A549 (cell line): ENCODE measurements at regions not wholly inside any gene's neighbourhood (a gene's known extent, or its start where the extent isn't known, plus 50 kb on each side); places are given as distances from the start of the nearest gene placed in this dataset.

Experiments
- ATAC-seq, 2 experiments: fragments of 200-7000 bp in 1 of 2; fragments of >200 bp in 1 of 2; cut with Nextera tagmentation in 1 of 2; cut with Tn5 transposase in 1 of 2; 3 replicates each; pipeline versions ENCODE4 v1.8.0 to v1.9.1; 2018 to 2020; ENCODE audit warnings: mild to moderate bottlenecking in 1 of 2, moderate library complexity in 1 of 2
- CTCF ChIA-PET: fragments of 300-600 bp; sonication (Branson Sonifier 250); formaldehyde crosslinking; extraction: SDS; loops from one replicate; lab custom pipeline; 2021; ENCODE audit warnings: antibody characterized with exemption, inconsistent platforms; lab: Yijun Ruan, JAX
- POLR2A ChIA-PET: fragments of 350-600 bp; formaldehyde crosslinking; extraction: SDS; loops from one replicate; lab custom pipeline; 2021; ENCODE audit warnings: antibody characterized with exemption, inconsistent platforms; lab: Yijun Ruan, JAX
- DNase-seq, 2 experiments: peaks; one replicate each; pipeline versions ENCODE4 v3.0.0 to v3.0.0-alpha.2; 2011 to 2016; ENCODE audit warnings: low read depth in 1 of 2, low spot score in 1 of 2
- FAIRE-seq: peaks from 2 replicates; lab custom pipeline; 2011; peaks lifted over from hg19 to GRCh38; lab: Jason Lieb, UNC
- H3K27ac ChIP-seq, 2 experiments: fragments of >200 bp; sonication (Bioruptor Twin); formaldehyde crosslinking; 3 replicates each; pipeline ENCODE4 v1.5.1; 2016 to 2017
- H3K4me1 ChIP-seq: fragments of >200 bp; sonication (Bioruptor Twin); formaldehyde crosslinking; 3 replicates; pipeline ENCODE4 v1.6.1; 2016
- H3K4me2 ChIP-seq: fragments of >200 bp; sonication (Bioruptor Twin); formaldehyde crosslinking; 3 replicates; pipeline ENCODE4 v1.6.1; 2016
- H3K4me3 ChIP-seq: fragments of >200 bp; sonication (Bioruptor Twin); formaldehyde crosslinking; 3 replicates; pipeline ENCODE4 v1.5.1; 2016
- H3K9me3 ChIP-seq: fragments of >200 bp; sonication (Bioruptor Twin); formaldehyde crosslinking; 3 replicates; pipeline ENCODE4 v1.6.1; 2016
- ATOH8 ChIP-seq: fragments of 250-450 bp; sonication (Bioruptor Pico); IDR thresholded peaks from 2 replicates; pipeline ENCODE4 v1.5.0; 2020; ENCODE audit warnings: low read depth, mild to moderate bottlenecking, moderate library complexity
- CBX2 ChIP-seq: fragments of 200-600 bp; sonication (generic); IDR thresholded peaks from 2 replicates; pipeline ENCODE4 v1.6.1; 2016; ENCODE audit warnings: low read depth, mild to moderate bottlenecking, borderline replicate concordance
- CEBPB ChIP-seq, 2 experiments: fragments of >200 bp in 1 of 2; sonication (Bioruptor Twin) in 1 of 2; formaldehyde crosslinking in 1 of 2; IDR thresholded peaks; 2 replicates each; pipeline ENCODE4 v1.6.1; 2012 to 2016
- EHMT2 ChIP-seq: fragments of 200-600 bp; sonication (generic); IDR thresholded peaks from 2 replicates; pipeline ENCODE4 v1.6.1; 2016; ENCODE audit warnings: antibody characterized with exemption, low read depth, mild to moderate bottlenecking, moderate library complexity
- ESRRA ChIP-seq: fragments of 150-350 bp; IDR thresholded peaks from 2 replicates; pipeline ENCODE4 v1.6.1; 2014; ENCODE audit warnings: mild to moderate bottlenecking, low read length, borderline replicate concordance
- FOSB ChIP-seq: fragments of 250-450 bp; sonication (Bioruptor Pico); IDR thresholded peaks from 2 replicates; pipeline ENCODE4 v1.5.0; 2020; ENCODE audit warnings: mild to moderate bottlenecking, moderate library complexity
- FOSL2 ChIP-seq, 2 experiments: fragments of 450-650 bp in 1 of 2; fragments of >200 bp in 1 of 2; sonication (Bioruptor Twin) in 1 of 2; formaldehyde crosslinking; IDR thresholded peaks; 2 replicates each; pipeline versions ENCODE4 v1.5.0 to v1.6.1; 2016 to 2020; ENCODE audit warnings: mild to moderate bottlenecking in 1 of 2, moderate library complexity in 1 of 2
- GATA3 ChIP-seq: IDR thresholded peaks from 2 replicates; pipeline ENCODE4 v1.6.1; 2012; ENCODE audit warnings: borderline replicate concordance
- HDAC2 ChIP-seq: fragments of 200-600 bp; sonication (generic); IDR thresholded peaks from 2 replicates; pipeline ENCODE4 v1.6.1; 2016
- HEYL ChIP-seq: fragments of 250-450 bp; sonication (Bioruptor Pico); IDR thresholded peaks from 2 replicates; pipeline ENCODE4 v1.8.0; 2021; ENCODE audit warnings: mild to moderate bottlenecking, moderate library complexity
- HOXA7 ChIP-seq: fragments of 250-450 bp; sonication (Bioruptor Pico); IDR thresholded peaks from 2 replicates; pipeline ENCODE4 v1.5.0; 2020; ENCODE audit warnings: mild to moderate bottlenecking, moderate library complexity
- HOXB5 ChIP-seq: fragments of 250-450 bp; sonication (Bioruptor Pico); IDR thresholded peaks from 2 replicates; pipeline ENCODE4 v1.5.0; 2020; ENCODE audit warnings: mild to moderate bottlenecking, moderate library complexity
- JUNB ChIP-seq: fragments of >200 bp; sonication (Bioruptor Twin); formaldehyde crosslinking; IDR thresholded peaks from 2 replicates; pipeline ENCODE4 v1.6.1; 2016
- KDM1A ChIP-seq: fragments of 200-600 bp; sonication (generic); IDR thresholded peaks from 2 replicates; pipeline ENCODE4 v1.6.1; 2016; ENCODE audit warnings: low read depth, mild to moderate bottlenecking
- MAFK ChIP-seq: fragments of 450-650 bp; IDR thresholded peaks from 2 replicates; pipeline ENCODE4 v1.6.1; 2014; ENCODE audit not compliant: partially characterized antibody
- MAZ ChIP-seq: fragments of 150-350 bp; IDR thresholded peaks from 2 replicates; pipeline ENCODE4 v1.6.1; 2014; ENCODE audit warnings: antibody characterized with exemption, low read depth, low read length, borderline replicate concordance
- MYC ChIP-seq: IDR thresholded peaks from 2 replicates; pipeline ENCODE4 v1.6.1; 2012; ENCODE audit warnings: mild to moderate bottlenecking, inconsistent platforms, low read length, improper control_type of control experiment, borderline replicate concordance
- NPAS2 ChIP-seq: fragments of 250-450 bp; sonication (Bioruptor Pico); IDR thresholded peaks from 2 replicates; pipeline ENCODE4 v1.8.0; 2022; ENCODE audit warnings: mild to moderate bottlenecking, moderate library complexity, borderline replicate concordance
- NR3C1 ChIP-seq: fragments of >200 bp; sonication (Bioruptor Twin); formaldehyde crosslinking; IDR thresholded peaks from 3 replicates; pipeline ENCODE4 v1.6.1; 2017
- RAD21 ChIP-seq, 2 experiments: fragments of >200 bp in 1 of 2; sonication (Bioruptor Twin) in 1 of 2; formaldehyde crosslinking in 1 of 2; IDR thresholded peaks in 1 of 2; conservative IDR thresholded peaks in 1 of 2; 2 replicates in 1 of 2; 3 replicates in 1 of 2; pipeline ENCODE4 v1.6.1; 2012 to 2018; ENCODE audit warnings: inconsistent platforms in 1 of 2
- RARB ChIP-seq: fragments of 250-450 bp; sonication (Bioruptor Pico); IDR thresholded peaks from 2 replicates; pipeline ENCODE4 v1.8.0; 2021; ENCODE audit warnings: mild to moderate bottlenecking, moderate library complexity
- SMC3 ChIP-seq: fragments of >200 bp; sonication (Bioruptor Twin); formaldehyde crosslinking; IDR thresholded peaks from 3 replicates; pipeline ENCODE4 v1.6.1; 2018; ENCODE audit warnings: inconsistent platforms
- ZFP36 ChIP-seq: fragments of 450-650 bp; IDR thresholded peaks from 2 replicates; pipeline ENCODE4 v1.6.1; 2014; ENCODE audit warnings: borderline replicate concordance; ENCODE audit not compliant: partially characterized antibody
- ZNF302 ChIP-seq: fragments of 250-450 bp; sonication (Bioruptor Pico); IDR thresholded peaks from 2 replicates; pipeline ENCODE4 v1.9.0; 2021; ENCODE audit warnings: inconsistent platforms, mild to moderate bottlenecking, moderate library complexity
- WGBS: methylation state at CpG from one replicate; pipeline ENCODE4 v1.1.6; 2017; ENCODE audit errors: missing lambda C conversion rate; 5-methylcytosine and 5-hydroxymethylcytosine counted together
- TF ChIP-seq, protein P1 (sequence below): fragments of 450-650 bp; IDR thresholded peaks from 2 replicates; pipeline ENCODE4 v1.6.1; 2014; ENCODE audit warnings: antibody characterized with exemption
- TF ChIP-seq, protein P2 (sequence below): IDR thresholded peaks from 2 replicates; pipeline ENCODE4 v1.6.1; 2012; ENCODE audit warnings: low read depth, borderline replicate concordance
- TF ChIP-seq, protein P3 (sequence below): IDR thresholded peaks from 2 replicates; pipeline ENCODE4 v1.6.1; 2012
- TF ChIP-seq, protein P4 (sequence below): IDR thresholded peaks from 2 replicates; pipeline ENCODE4 v1.6.1; 2012

- no peak for FAIRE-seq
- ChIA-PET CTCF (interaction anchor here (0.7 to 1.4 kb wide), 2 partner anchors 9 to 57 kb away, joined by 4 to 8 read pairs; no protein-coding TSS in a partner anchor), POLR2A (no interaction called here)
- H3K4me1 ChIP-seq: peaks cover 10% of the 10 kb centered on the region; the same call in 1 of the 3 replicates
- DNase-seq: peak in 1 of 2 experiments; percentile 21
- ATAC-seq: peak; percentile 65 to 81; a peak in 5 of 6 replicates
- H3K9me3 ChIP-seq: no peaks in the 10 kb centered on the region
- WGBS: 81% methylated on average over 11 of the region's 11 CpGs
- H3K4me3 ChIP-seq: no peak overlapping the region
- TF ChIP-seq CBX2 (no peak), MAZ (no peak)
- no peak overlapping the region for H3K27ac ChIP-seq
- no peak overlapping the region for H3K4me2 ChIP-seq
Observed at GRCh38 chr2:65583061-65583460, 150.7 kb upstream of the SPRED2 start.

DNA sequence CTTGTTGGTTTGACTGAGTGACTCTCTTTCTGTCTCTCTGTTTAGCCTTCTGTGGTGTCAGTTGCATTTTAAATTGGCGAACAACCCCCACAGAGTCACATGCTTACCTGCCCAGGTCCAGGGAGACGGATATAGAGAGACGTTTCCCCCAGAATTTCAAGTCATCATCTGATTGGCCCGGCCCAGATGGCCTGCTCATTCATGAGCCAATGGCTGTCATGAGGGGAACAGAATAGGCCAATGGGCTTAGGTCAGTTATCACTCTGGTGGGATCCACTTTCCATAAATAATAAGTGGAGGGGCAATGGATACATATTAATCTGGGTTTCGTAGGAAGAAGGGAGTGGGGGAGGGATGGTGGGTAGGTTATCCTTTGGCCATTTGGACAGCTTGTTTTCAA, 150.0 kb upstream of the SPRED2 start:
- WGBS: 86% methylated on average over 5 of the region's 5 CpGs
- ChIA-PET CTCF (interaction anchor here (1.4 kb wide), 1 partner anchor 9 kb away, joined by 8 read pairs; no protein-coding TSS in a partner anchor), POLR2A (no interaction called here)
- Histone ChIP-seq H3K4me1 (peaks cover 15% of the 10 kb centered on the region; the same call in 2 of the 3 replicates), H3K9me3 (no peaks in the 10 kb centered on the region), H3K4me2 (no peak overlapping the region), H3K27ac (no peak overlapping the region), H3K4me3 (no peak overlapping the region)
- DNase-seq (no peak), FAIRE-seq (no peak), ATAC-seq (no peak)
- TF ChIP-seq JUNB (no peak), FOSB (CRISPR knock-in tag) (no peak), CEBPB (IDR thresholded peaks at IDR 0.05) (no peak), MYC (no peak), SMC3 (no peak), RARB (CRISPR knock-in tag) (no peak), FOSL2 (IDR thresholded peaks at IDR 0.05) (no peak), FOSL2 (CRISPR knock-in tag; IDR thresholded peaks at IDR 0.05) (no peak), ZNF302 (CRISPR knock-in tag) (no peak), KDM1A (no peak), RAD21 (conservative IDR thresholded peaks at IDR 0.05 in 1 of 2, IDR thresholded peaks at IDR 0.05 in 1 of 2) (no peak), CBX2 (no peak), HOXB5 (CRISPR knock-in tag) (no peak), MAZ (no peak), HDAC2 (no peak), HEYL (CRISPR knock-in tag) (no peak), ESRRA (no peak), NR3C1 (no peak)
- TF ChIP-seq, protein P1, sequence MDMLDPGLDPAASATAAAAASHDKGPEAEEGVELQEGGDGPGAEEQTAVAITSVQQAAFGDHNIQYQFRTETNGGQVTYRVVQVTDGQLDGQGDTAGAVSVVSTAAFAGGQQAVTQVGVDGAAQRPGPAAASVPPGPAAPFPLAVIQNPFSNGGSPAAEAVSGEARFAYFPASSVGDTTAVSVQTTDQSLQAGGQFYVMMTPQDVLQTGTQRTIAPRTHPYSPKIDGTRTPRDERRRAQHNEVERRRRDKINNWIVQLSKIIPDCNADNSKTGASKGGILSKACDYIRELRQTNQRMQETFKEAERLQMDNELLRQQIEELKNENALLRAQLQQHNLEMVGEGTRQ: no peak
- TF ChIP-seq, protein P2, sequence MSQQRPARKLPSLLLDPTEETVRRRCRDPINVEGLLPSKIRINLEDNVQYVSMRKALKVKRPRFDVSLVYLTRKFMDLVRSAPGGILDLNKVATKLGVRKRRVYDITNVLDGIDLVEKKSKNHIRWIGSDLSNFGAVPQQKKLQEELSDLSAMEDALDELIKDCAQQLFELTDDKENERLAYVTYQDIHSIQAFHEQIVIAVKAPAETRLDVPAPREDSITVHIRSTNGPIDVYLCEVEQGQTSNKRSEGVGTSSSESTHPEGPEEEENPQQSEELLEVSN: no peak
- TF ChIP-seq, protein P3, sequence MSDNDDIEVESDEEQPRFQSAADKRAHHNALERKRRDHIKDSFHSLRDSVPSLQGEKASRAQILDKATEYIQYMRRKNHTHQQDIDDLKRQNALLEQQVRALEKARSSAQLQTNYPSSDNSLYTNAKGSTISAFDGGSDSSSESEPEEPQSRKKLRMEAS: no peak

- 71% methylated on average over 6 of the region's 6 CpGs for WGBS
- ATAC-seq: no peak
- Histone ChIP-seq H3K9me3 (no peaks in the 10 kb centered on the region), H3K4me2 (no peak overlapping the region), H3K27ac (no peak overlapping the region), H3K4me1 (peaks cover 28% of the 10 kb centered on the region), H3K4me3 (no peak overlapping the region)
- TF ChIP-seq, protein P1: no peak
- TF ChIP-seq MAFK (no peak), FOSL2 (IDR thresholded peaks at IDR 0.05) (no peak), FOSL2 (CRISPR knock-in tag; IDR thresholded peaks at IDR 0.05) (no peak), HOXA7 (no peak), ATOH8 (CRISPR knock-in tag) (no peak), NR3C1 (no peak), ZNF302 (CRISPR knock-in tag) (no peak), HEYL (CRISPR knock-in tag) (no peak), HDAC2 (no peak), EHMT2 (no peak), NPAS2 (CRISPR knock-in tag) (no peak), GATA3 (no peak), JUNB (no peak), ZFP36 (no peak)
- TF ChIP-seq, protein P3: no peak
- TF ChIP-seq, protein P4, sequence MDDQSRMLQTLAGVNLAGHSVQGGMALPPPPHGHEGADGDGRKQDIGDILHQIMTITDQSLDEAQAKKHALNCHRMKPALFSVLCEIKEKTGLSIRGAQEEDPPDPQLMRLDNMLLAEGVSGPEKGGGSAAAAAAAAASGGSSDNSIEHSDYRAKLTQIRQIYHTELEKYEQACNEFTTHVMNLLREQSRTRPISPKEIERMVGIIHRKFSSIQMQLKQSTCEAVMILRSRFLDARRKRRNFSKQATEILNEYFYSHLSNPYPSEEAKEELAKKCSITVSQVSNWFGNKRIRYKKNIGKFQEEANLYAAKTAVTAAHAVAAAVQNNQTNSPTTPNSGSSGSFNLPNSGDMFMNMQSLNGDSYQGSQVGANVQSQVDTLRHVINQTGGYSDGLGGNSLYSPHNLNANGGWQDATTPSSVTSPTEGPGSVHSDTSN: no peak
- ChIA-PET POLR2A (no interaction called here), CTCF (no interaction called here)
- FAIRE-seq: no peak
- DNase-seq: no peak
Observed at GRCh38 chr2:65580824-65581223, 148.4 kb upstream of the SPRED2 start.
